ENCODE measurements at regions not wholly inside any gene's neighbourhood (a gene's known extent, or its start where the extent isn't known, plus 50 kb on each side); places are given as distances from the start of the nearest gene placed in this dataset.

GRCh38 chr13:89752394-89752793, 1595.1 kb upstream of the MIR17HG start:
- TF ChIP-seq CEBPG (CRISPR knock-in tag; IDR thresholded peaks at IDR 0.05), result no peak
- TF ChIP-seq CEBPG (tag; conservative IDR thresholded peaks at IDR 0.05 in 1 of 2, IDR thresholded peaks at IDR 0.05 in 1 of 2), result no peak
- TF ChIP-seq CTCF (IDR thresholded peaks at IDR 0.05 in 2 of 3, conservative IDR thresholded peaks at IDR 0.05 in 1 of 3; ENCODE audit: insufficient read depth in 2 of 3, low read depth in 1 of 3, low read length in 3 of 3), result no peak
- TF ChIP-seq GATA2 (CRISPR knock-in tag; IDR thresholded peaks at IDR 0.05), result no peak
- no peak for TF ChIP-seq NR2C2 (CRISPR knock-in tag; IDR thresholded peaks at IDR 0.05)
- TF ChIP-seq NR2C2 (tag; IDR thresholded peaks at IDR 0.05), result no peak
- no peak for TF ChIP-seq GABPA (tag; conservative IDR thresholded peaks at IDR 0.05; ENCODE audit: low read depth)
- no peak for TF ChIP-seq XRCC4 (IDR thresholded peaks at IDR 0.05; ENCODE audit: extremely low read depth, insufficient read depth, insufficient read length)
- TF ChIP-seq ARID3B (CRISPR knock-in tag; IDR thresholded peaks at IDR 0.05; ENCODE audit: borderline replicate concordance), result no peak
- TF ChIP-seq POLR2A (conservative IDR thresholded peaks at IDR 0.05), result no peak

Data from K562 (cell line).